ENCODE measurements at regions not wholly inside any gene's neighbourhood (a gene's known extent, or its start where the extent isn't known, plus 50 kb on each side); places are given as distances from the start of the nearest gene placed in this dataset.
A peak's percentile ranks its signal among the peaks of the same experiment; 100 is the strongest.
"Not testable (repeated sequence)": the region's sequence is repeated elsewhere in the genome, so short reads cannot be mapped to it uniquely, and the experiment has no call there.

DNA sequence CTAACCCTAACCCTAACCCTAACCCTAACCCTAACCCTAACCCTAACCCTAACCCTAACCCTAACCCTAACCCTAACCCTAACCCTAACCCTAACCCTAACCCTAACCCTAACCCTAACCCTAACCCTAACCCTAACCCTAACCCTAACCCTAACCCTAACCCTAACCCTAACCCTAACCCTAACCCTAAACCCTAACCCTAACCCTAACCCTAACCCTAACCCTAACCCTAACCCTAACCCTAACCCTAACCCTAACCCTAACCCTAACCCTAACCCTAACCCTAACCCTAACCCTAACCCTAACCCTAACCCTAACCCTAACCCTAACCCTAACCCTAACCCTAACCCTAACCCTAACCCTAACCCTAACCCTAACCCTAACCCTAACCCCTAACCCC, 80.6 kb upstream of the PLEKHG4B start:
- not testable (repeated sequence) for DNase-seq (ENCODE audit: low read depth)

DNA sequence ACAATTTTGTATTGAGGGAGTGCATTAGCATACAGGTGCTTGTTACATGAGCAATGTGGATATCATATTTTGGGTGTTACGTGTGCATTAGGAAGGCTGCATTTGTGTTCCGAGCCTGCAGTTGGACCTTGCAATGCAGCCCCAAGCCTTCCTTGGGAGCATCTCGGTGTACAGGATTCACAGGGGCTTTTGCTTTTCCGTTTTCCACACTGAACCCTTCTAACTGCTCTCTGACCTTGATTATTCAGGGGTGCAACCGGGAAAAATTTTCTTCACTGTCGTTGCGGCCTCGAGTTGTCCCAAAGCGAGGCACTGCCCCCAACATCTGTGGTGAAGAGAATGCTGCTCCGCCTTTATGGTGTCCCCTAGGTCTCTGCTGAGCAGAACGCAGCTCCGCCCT, 80.1 kb upstream of the PLEKHG4B start:
- peak; percentile 62 for DNase-seq (ENCODE audit: low read depth)

DNA sequence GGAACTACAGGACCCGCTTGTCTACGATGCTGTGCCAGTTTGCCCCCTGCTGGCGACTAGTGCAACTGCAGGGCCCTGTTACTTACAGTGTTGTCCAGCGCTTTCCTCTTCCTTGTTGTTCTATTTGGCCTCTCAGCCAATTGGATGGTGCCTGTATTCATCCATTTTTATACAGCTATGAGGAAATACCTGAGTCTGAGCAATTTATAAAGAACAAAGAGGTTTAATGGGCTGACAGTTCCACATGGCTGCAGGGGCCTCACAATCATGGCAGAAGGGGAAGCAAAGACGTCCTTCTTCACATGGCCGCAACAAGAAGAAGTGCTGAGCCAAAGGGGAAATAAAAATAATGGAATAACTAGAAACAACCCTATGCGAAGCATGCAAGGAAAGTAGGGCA, 78.7 kb upstream of the PLEKHG4B start:
- DNase-seq (ENCODE audit: low read depth) = peak; percentile 51

DNA sequence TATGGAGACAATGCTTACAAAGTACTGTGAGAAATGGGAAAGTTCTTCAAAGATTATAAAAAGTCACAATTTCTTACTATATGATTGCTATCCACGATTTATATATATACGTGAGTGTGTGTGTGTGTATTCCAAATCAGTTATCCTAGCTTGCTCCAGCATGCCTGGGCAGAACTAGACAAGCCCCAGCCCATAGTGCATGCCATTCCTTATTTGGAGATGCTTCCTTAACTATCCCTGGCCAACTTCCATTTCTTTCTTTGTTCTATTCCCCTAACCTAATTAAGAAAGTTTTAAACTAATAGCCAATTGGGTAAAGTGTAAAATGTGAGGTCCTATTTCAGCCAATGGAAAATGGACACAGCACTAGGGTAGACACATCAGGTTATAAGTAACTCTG, 77.3 kb upstream of the PLEKHG4B start:
- DNase-seq (ENCODE audit: low read depth) = not testable (repeated sequence)

DNA sequence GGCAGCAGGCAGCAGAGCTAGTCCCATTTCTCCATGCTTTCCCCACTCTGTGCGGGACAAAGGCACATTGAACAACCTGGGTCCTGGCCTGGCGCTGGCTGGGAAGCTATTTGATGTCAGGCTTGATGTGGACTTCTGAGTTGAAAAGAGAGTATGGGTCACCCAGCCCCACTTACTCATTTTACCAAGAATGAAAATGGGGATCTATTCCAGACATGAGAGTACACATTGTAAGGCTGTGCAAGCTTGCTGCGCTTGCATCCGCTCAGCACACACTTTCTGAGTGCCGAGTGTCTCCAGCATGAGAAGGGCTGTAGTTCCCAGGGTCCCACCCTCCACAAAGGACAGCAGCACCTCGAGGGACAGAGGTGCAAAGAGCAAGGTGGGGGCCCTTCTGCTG, 71.7 kb upstream of the PLEKHG4B start:
- DNase-seq (ENCODE audit: low read depth) = not testable (repeated sequence)

DNA sequence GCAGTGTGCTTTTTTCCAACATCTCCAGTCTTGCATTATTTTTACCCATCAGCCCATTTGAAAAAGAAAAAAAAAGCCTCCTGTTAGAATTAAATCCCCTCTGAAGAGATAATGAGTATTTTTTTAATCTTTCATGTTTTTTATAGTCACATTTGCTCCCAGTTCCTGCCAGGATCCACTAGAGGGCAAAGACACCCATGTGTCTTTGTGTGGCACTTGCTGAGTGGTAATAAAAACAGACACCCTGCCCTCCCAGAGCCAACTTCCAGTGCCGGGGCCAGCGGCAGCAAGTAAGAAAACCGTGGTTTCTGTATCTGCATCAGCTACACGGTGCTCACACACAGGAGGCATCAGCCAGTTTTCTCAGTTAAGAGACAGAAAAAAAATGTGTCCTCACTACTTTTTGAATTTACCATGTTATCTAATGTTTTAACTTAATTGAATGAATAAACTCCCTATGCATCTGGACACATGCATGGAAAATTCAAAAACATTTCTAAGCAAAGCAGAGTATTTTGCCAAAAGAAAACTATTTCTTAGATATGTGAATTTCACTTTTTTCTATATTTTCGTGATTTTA, 70.2 kb upstream of the PLEKHG4B start:
- DNase-seq (ENCODE audit: low read depth) = peak; percentile 29

DNA sequence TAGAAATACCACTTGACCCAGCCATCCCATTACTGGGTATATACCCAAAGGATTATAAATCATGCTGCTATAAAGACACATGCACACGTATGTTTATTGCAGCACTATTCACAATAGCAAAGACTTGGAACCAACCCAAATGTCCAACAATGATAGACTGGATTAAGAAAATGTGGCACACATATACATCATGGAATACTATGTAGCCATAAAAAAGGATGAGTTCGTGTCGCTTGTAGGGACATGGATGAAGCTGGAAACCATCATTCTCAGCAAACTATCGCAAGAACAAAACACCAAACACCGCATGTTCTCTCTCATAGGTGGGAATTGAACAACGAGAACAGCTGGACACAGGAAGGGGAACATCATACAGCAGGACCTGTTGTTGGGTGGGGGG, 68.1 kb upstream of the PLEKHG4B start:
- not testable (repeated sequence) for DNase-seq (ENCODE audit: low read depth)

DNA sequence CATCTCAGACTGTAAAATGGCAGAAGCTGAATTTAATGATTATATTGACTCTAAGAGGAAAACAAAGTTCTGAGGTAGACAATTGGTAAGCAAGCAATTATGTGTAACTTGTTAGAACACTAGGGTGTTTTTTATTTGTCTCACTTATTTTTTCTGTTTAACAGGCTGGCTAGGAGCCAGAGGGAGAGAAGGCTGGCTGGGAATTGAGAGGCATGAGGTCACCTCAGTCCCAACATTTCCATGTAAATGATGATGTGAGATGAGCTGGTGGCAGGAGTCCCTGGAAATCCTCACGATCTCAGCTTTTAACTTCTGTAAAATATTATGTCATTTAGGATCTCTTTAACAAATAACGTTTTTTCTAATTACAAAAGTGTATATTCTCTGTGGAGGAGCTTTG, 66.9 kb upstream of the PLEKHG4B start:
- DNase-seq (ENCODE audit: low read depth) = not testable (repeated sequence)

DNA sequence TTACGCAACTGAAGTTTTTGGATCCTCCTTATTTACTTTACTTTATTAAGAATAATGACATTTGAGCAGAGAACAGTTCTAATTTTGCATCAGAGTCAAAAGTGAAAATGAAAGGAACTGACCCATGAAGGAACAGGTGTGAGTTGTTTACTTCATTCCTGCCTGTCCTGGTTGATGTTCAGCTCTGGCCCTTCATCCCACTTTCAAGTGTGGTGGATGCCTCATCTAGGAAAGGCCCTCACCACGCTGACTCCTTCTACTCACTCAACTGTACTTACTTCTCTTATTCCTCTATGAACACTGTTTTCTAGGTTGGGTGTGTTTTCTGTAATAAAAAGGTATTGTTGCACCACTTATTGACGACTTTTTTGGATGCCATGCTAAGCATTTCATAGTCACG, 61.8 kb upstream of the PLEKHG4B start:
- no peak for DNase-seq (ENCODE audit: low read depth)

DNA sequence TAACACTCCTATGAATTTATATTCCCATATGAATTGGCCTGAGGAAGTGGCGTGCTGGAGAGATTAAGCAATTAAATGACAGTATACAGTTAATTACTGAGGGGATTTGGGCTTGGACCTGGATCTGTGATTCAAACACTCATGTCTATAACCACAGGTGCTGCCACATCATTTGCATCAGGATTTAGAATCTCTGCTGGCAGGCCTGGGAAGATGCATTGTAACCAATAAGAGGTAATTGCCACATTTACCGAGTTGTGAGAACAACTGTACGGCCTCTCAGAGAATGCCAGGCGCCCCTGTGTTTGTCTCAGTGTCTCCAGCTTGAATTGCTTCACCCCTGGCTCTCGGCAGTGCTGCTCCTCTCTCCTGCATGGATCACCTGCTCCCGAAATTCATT, 61.4 kb upstream of the PLEKHG4B start:
- not testable (repeated sequence) for DNase-seq (ENCODE audit: low read depth)

DNA sequence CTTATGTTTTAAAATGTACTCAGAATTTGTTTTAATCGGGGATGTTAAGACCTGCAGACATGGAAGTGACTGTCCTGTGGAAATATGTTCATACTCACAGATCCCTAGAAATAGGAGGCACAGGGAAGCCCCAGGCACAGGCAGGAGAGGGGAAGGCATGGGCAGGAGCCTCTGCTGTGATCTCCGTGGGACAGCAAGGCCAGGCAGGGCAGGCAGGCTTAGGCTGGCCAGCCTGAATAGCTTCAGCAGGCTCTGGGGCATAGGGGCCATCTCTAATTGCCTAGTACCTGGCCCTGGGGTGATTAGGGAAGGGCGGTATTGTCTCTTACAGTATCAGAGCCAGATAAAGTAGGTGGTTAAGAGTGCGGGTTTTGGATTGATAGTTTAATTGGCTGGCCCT, 59.8 kb upstream of the PLEKHG4B start:
- DNase-seq (ENCODE audit: low read depth) = no peak

DNA sequence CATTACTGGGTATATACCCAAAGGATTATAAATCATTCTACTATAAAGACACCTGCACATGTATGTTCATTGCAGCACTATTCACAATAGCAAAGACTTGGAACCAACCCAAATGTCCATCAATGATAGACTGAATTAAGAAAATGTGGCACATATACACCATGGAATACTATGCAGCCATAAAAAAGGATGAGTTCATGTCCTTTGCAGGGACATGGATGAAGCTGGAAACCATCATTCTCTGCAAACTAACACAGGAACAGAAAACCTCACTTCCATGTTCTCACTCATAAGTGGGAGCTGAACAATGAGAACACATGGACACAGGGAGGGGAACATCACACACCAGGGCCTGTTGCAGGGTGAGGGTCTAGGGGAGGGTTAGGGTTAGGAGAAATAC, 56.4 kb upstream of the PLEKHG4B start:
- DNase-seq (ENCODE audit: low read depth) = not testable (repeated sequence)

DNA sequence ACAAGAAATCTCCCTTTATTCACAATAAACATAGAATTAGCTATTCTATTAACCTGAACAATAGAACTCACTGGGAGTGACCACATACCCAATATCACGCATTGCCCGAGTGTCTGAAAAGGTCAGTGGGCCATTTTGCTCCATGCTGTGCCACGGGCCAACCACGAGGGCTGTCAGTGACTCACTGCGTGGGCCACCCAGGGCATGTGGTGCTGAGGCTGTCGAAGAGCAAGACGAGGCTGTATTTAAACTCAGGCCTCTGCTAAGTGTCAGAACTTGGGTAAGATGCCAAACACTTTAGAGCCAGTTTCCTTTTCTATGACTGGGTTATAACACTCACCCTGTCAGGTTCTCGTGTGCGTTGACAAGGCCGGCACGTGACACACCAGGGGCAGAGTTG, 54.8 kb upstream of the PLEKHG4B start:
- not testable (repeated sequence) for DNase-seq (ENCODE audit: low read depth)

DNA sequence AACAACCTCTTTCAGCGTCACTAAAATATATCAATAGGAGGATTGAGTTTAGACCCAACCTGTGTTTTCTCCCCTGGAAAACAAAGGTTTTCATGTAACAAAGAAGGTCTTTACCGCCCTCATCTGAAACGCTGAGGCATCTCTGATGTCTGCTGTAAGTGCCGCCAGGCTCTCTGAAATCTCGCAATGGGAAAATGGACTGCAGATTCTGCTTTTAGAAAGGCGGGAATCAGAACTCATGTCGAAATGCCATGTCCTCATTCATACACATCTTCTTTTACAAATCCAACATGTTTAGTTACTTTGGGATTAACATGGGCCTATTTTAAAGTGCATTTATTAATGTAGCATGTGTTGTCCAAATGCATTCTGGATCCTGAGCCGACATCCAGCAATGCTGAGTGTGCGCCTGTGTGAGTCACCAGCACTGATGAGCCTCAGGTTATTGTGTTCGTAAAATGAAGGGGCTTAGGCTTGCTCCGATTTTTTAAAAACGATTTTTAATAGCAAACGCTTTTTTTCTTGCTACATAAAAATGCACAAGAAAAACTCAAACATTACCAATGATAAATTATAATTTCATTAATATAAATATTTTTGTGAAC, 51.9 kb upstream of the PLEKHG4B start:
- DNase-seq (ENCODE audit: low read depth) = no peak

All from HT1080 (cell line).